Tibial nerve (tissue), 4 donors: ENCODE measurements at regions not wholly inside any gene's neighbourhood (a gene's known extent, or its start where the extent isn't known, plus 50 kb on each side); places are given as distances from the start of the nearest gene placed in this dataset.

Experiments
- EP300 ChIP-seq, 2 donors: sonication (generic); formaldehyde crosslinking; IDR thresholded peaks; one replicate each; pipeline ENCODE4 v1.6.1; 2017; ENCODE audit warnings: antibody characterized with exemption in 2 of 2, mild to moderate bottlenecking in 1 of 2
- POLR2A ChIP-seq, 2 donors: fragments of 450-650 bp; IDR thresholded peaks; one replicate each; pipeline ENCODE4 v1.6.1; 2017; ENCODE audit warnings: antibody characterized with exemption in 2 of 2, mild to moderate bottlenecking in 2 of 2, moderate library complexity in 2 of 2
- TF ChIP-seq, protein P1 (sequence below), 5 experiments: fragments of 200-600 bp in 3 of 5; fragments of 450-650 bp in 2 of 5; sonication (generic) in 3 of 5; IDR thresholded peaks; one replicate each; pipeline ENCODE4 v1.5.1; 2016 to 2019; ENCODE audit warnings: antibody characterized with exemption in 5 of 5, mild to moderate bottlenecking in 3 of 5, moderate library complexity in 2 of 5

DNA sequence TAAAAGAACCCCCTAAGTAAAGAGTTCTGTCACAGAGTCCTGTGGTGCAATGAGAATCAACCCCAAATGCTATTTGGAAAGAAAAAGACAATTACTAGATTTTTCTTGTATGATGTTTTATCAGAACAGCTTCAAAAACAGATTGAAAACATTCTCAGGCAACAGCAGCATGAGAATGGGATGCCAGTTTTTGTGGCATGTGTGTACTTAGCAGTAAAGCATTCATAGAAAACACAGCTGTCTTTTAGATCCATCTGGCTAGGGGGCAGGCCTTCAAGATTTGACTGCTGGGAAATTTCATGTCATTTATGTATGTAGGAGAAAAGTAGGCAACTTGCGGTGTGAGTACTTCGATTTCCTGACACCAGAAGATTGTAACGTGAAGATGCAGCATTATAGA lies 170.5 kb upstream of the HTR2A start:
- TF ChIP-seq, protein P1, sequence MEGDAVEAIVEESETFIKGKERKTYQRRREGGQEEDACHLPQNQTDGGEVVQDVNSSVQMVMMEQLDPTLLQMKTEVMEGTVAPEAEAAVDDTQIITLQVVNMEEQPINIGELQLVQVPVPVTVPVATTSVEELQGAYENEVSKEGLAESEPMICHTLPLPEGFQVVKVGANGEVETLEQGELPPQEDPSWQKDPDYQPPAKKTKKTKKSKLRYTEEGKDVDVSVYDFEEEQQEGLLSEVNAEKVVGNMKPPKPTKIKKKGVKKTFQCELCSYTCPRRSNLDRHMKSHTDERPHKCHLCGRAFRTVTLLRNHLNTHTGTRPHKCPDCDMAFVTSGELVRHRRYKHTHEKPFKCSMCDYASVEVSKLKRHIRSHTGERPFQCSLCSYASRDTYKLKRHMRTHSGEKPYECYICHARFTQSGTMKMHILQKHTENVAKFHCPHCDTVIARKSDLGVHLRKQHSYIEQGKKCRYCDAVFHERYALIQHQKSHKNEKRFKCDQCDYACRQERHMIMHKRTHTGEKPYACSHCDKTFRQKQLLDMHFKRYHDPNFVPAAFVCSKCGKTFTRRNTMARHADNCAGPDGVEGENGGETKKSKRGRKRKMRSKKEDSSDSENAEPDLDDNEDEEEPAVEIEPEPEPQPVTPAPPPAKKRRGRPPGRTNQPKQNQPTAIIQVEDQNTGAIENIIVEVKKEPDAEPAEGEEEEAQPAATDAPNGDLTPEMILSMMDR (IDR thresholded peaks at IDR 0.05): no peak
- TF ChIP-seq POLR2A (IDR thresholded peaks at IDR 0.05) (no peak), EP300 (IDR thresholded peaks at IDR 0.05) (no peak)
